BE2C (cell line): ENCODE measurements at regions not wholly inside any gene's neighbourhood (a gene's known extent, or its start where the extent isn't known, plus 50 kb on each side); places are given as distances from the start of the nearest gene placed in this dataset.

Experiments
- DNase-seq: peaks from one replicate; pipeline ENCODE4 v3.0.0-alpha.2; 2020
- H3K27me3 ChIP-seq: fragments of 250-450 bp; sonication (Bioruptor Pico); 2 replicates; pipeline ENCODE4 v1.5.1; 2020; ENCODE audit warnings: mild to moderate bottlenecking
- H3K36me3 ChIP-seq: fragments of 250-450 bp; sonication (Bioruptor Pico); 2 replicates; pipeline ENCODE4 v1.5.1; 2020; ENCODE audit warnings: mild to moderate bottlenecking
- H3K4me1 ChIP-seq: fragments of 250-450 bp; sonication (Bioruptor Pico); 2 replicates; pipeline ENCODE4 v1.5.1; 2020
- H3K4me3 ChIP-seq: 2 replicates; pipeline ENCODE4 v1.5.1; 2011; ENCODE audit warnings: low read depth, low read length
- H3K9me3 ChIP-seq: fragments of 250-450 bp; sonication (Bioruptor Pico); 2 replicates; pipeline ENCODE4 v1.5.1; 2020
- TF ChIP-seq, protein P1 (sequence below): IDR thresholded peaks from 2 replicates; pipeline ENCODE4 v1.5.1; 2012; ENCODE audit warnings: mild to moderate bottlenecking, low read depth, low read length

DNA sequence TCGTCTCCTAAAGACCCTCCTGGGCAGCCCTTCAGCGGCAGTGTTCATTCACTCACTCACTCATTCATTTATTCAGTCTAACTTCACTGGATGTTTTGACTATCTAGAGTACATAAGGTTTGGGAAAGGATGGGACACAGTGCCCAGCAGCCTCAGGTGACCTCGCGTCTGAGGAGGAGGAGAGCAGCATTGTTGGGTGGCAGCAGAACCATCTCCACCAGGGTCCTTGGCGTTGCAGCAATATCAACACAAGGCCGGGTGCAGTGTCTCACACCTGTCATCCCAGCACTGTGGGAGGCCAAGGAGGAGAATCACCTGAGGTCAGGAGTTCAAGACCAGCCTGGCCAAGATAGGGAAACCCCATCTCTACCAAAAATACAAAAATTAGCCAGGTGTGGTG, 408.0 kb downstream of the BRD1 start:
- H3K4me3 ChIP-seq: no peak overlapping the region
- DNase-seq: no peak
- H3K36me3 ChIP-seq: no peaks in the 10 kb centered on the region
- TF ChIP-seq, protein P1, sequence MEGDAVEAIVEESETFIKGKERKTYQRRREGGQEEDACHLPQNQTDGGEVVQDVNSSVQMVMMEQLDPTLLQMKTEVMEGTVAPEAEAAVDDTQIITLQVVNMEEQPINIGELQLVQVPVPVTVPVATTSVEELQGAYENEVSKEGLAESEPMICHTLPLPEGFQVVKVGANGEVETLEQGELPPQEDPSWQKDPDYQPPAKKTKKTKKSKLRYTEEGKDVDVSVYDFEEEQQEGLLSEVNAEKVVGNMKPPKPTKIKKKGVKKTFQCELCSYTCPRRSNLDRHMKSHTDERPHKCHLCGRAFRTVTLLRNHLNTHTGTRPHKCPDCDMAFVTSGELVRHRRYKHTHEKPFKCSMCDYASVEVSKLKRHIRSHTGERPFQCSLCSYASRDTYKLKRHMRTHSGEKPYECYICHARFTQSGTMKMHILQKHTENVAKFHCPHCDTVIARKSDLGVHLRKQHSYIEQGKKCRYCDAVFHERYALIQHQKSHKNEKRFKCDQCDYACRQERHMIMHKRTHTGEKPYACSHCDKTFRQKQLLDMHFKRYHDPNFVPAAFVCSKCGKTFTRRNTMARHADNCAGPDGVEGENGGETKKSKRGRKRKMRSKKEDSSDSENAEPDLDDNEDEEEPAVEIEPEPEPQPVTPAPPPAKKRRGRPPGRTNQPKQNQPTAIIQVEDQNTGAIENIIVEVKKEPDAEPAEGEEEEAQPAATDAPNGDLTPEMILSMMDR: no peak
- H3K27me3 ChIP-seq: no peaks in the 10 kb centered on the region
- H3K4me1 ChIP-seq: no peaks in the 10 kb centered on the region
- H3K9me3 ChIP-seq: no peaks in the 10 kb centered on the region

DNA sequence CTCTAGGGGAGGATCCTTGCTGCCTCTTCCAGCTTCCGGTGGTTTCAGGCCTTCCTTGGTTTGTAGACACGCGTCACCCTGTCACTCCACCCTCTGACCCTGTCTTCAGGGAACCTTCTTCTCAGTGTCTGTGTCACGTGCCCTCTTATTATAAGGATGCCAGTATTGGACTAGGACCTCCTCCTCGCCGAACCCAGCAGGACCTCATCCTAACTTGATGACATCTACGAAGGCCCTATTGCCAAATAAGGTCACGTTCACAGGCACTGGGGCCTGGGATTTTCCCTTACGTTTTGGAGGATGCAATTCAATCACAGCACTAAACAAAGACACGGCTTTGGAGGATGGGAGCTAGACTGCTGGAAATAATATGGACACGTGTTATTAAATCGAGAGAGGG, 408.7 kb downstream of the BRD1 start:
- Histone ChIP-seq H3K4me3 (no peak overlapping the region), H3K36me3 (no peaks in the 10 kb centered on the region), H3K4me1 (no peaks in the 10 kb centered on the region), H3K27me3 (no peaks in the 10 kb centered on the region), H3K9me3 (no peaks in the 10 kb centered on the region)
- TF ChIP-seq, protein P1: no peak
- no peak for DNase-seq

DNA sequence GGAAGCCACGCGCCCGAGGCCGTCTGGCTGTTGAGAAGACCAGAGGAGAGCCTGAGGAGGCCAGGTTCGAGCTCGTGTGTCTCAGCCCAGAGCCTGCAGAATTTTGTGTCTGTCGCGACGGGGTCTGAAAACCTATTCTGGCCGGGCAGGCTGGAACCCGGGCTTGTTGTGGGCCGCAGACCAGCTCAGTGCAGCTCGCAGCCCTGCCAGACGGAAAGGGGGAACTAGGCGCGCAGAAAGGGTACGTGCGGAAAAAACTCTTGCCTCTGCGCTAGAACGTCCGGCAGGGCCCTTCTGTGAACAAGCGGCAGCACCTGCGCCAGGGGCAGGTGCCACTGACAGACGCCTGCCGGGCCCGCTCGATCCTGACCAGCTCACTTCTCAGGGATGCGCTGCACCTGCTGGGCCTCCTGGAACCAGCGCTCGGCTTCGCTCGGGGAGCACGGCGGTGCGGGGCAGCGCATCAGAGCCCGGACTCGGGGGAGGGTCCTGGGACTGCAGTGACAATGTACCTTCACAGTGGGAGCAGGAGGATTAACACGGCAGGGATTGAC, 409.3 kb downstream of the BRD1 start:
- H3K4me1 ChIP-seq: no peaks in the 10 kb centered on the region
- no peak for DNase-seq

DNA sequence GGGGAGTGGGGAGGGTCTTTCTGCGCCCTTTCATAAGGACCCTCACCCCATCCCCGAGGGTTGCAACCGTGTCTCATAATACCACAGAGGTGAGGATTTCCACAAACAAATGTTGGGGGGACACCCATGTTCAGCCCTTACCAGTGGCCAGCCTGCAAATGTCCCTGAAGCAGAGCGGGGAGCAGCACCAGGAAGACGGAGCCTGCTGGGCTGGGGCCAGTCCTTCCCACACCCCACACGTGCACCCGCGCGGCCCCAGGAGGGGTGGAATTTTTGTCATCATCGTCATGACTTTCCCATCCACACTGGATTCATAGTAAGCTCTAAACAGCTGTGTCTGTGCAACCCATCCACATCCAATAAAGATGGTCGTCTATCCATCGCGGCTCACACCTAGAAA, 409.8 kb downstream of the BRD1 start:
- DNase-seq: no peak
- TF ChIP-seq, protein P1: no peak
- H3K9me3 ChIP-seq: no peaks in the 10 kb centered on the region
- no peak overlapping the region for H3K4me3 ChIP-seq
- H3K4me1 ChIP-seq: no peaks in the 10 kb centered on the region
- H3K27me3 ChIP-seq: no peaks in the 10 kb centered on the region
- no peaks in the 10 kb centered on the region for H3K36me3 ChIP-seq

More for the DNA sequence above, 409.3 kb downstream of the BRD1 start:
- Histone ChIP-seq H3K27me3 (no peaks in the 10 kb centered on the region), H3K9me3 (no peaks in the 10 kb centered on the region), H3K4me3 (no peak overlapping the region), H3K36me3 (no peaks in the 10 kb centered on the region)
- TF ChIP-seq, protein P1: no peak

DNA sequence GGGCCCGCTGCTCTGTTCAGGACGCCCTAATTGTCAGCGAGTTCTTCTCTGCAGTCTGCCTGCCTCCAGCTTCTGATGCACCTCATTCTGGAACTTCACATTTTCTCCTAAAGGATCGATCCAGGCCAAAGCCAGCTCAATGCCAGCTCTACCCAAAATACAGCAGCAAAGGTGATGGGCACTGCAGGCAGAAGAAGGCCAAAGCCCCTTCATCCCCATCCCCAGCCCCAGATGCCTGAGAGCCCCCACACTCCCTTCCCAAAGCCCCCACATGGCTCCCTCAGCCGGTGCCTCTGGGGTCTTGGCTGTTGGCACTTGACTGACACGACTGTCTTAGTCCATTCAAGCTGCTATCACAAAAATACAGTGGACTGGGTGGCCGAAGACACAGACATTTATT, 410.3 kb downstream of the BRD1 start:
- no peak for DNase-seq
- Histone ChIP-seq H3K36me3 (no peaks in the 10 kb centered on the region), H3K27me3 (no peaks in the 10 kb centered on the region), H3K4me1 (no peaks in the 10 kb centered on the region), H3K4me3 (no peak overlapping the region), H3K9me3 (no peaks in the 10 kb centered on the region)
- TF ChIP-seq, protein P1: no peak

DNA sequence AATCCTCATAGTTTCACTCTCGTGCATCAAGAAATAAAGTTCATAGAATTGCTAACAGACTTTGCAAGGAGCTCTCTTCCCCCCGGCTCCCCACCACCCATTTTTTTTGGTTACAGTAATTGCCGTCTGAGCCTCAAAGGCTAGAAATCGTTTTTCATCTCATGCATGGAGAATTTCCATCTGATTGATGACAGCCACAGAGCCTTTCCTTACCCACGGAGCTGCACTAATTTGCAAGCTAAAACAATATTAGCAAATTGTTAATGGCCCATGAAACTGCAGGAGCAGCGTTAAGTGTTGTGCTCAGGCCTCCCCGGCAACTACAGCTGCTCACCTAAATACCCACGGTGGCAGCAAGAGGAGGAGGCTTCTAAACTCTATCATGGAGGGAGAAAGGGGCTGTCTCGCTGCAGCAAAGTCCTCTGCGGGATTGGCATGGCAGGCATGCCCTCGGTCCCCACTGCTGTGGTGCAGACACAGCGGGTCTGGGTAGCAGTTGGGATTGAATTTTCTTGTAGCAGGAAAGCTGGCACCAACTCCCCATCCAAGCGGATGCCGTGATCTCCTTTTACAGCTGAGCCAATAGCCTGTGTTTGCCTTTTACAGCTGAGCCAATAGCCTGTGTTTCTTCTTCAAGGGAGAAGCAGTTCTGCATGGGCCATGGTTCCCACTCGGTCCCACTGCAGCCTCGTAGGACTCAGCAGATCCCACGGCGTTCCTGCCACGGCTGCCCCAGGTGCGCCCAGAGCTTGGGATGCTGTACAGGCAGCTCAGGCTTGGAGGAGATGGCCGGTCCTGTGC, 412.3 kb downstream of the BRD1 start:
- TF ChIP-seq, protein P1: no peak
- no peaks in the 10 kb centered on the region for H3K36me3 ChIP-seq
- no peaks in the 10 kb centered on the region for H3K9me3 ChIP-seq
- no peaks in the 10 kb centered on the region for H3K4me1 ChIP-seq
- H3K4me3 ChIP-seq: no peak overlapping the region
- no peaks in the 10 kb centered on the region for H3K27me3 ChIP-seq
- DNase-seq: no peak
